DLD1 (cell line): ENCODE measurements at regions not wholly inside any gene's neighbourhood (a gene's known extent, or its start where the extent isn't known, plus 50 kb on each side); places are given as distances from the start of the nearest gene placed in this dataset.

Source experiments
- in situ Hi-C: cut with HindIII; loops from 2 replicates; pipeline ENCODE4 v1.10.0; 2017; ENCODE audit warnings: low sequenced_read_pairs

- in situ Hi-C loops, result no loop called here
Observed at GRCh38 chr18:7341581-7342337, 110.9 kb downstream of the LRRC30 start.

GRCh38 chr18:7349181-7349837 is 118.4 kb downstream of the LRRC30 start:
- in situ Hi-C loops, result no loop called here

GRCh38 chr18:7358989-7359726 is 128.3 kb downstream of the LRRC30 start:
- in situ Hi-C loops, result no loop called here

GRCh38 chr18:7360606-7361170 is 129.8 kb downstream of the LRRC30 start:
- in situ Hi-C loops, result loop anchor here (10.0 kb wide), 1 partner anchor 196 kb away; no protein-coding TSS in a partner anchor

- in situ Hi-C loops, result loop anchor here (10.0 kb wide), 1 partner anchor 199 kb away; no protein-coding TSS in a partner anchor
Observed at GRCh38 chr18:7363338-7363737, 132.4 kb downstream of the LRRC30 start.

GRCh38 chr18:7366597-7366996 is 135.7 kb downstream of the LRRC30 start:
- in situ Hi-C loops, result loop anchor here (10.0 kb wide), 1 partner anchor 202 kb away; no protein-coding TSS in a partner anchor

GRCh38 chr18:7367336-7367735 is 136.4 kb downstream of the LRRC30 start:
- in situ Hi-C loops, result loop anchor here (10.0 kb wide), 1 partner anchor 203 kb away; no protein-coding TSS in a partner anchor

GRCh38 chr18:7369006-7369405 is 138.1 kb downstream of the LRRC30 start:
- in situ Hi-C loops, result loop anchor here (10.0 kb wide), 1 partner anchor 204 kb away; no protein-coding TSS in a partner anchor

- in situ Hi-C loops, result no loop called here
Observed at GRCh38 chr18:7370375-7370774, 139.5 kb downstream of the LRRC30 start.

GRCh38 chr18:7370802-7371201 is 139.9 kb downstream of the LRRC30 start:
- in situ Hi-C loops, result no loop called here

GRCh38 chr18:7373441-7373840 is 142.6 kb downstream of the LRRC30 start:
- in situ Hi-C loops, result no loop called here

- in situ Hi-C loops, result no loop called here
Observed at GRCh38 chr18:7381307-7381706, 150.4 kb downstream of the LRRC30 start.

GRCh38 chr18:7382328-7383001 is 151.6 kb downstream of the LRRC30 start:
- in situ Hi-C loops, result no loop called here

- in situ Hi-C loops, result no loop called here
Observed at GRCh38 chr18:7383002-7383980, 152.4 kb downstream of the LRRC30 start.

GRCh38 chr18:7388741-7389140 is 157.9 kb downstream of the LRRC30 start:
- in situ Hi-C loops, result no loop called here

- in situ Hi-C loops, result no loop called here
Observed at GRCh38 chr18:7390731-7391492, 160.0 kb downstream of the LRRC30 start.

- in situ Hi-C loops, result no loop called here
Observed at GRCh38 chr18:7393080-7393479, 162.2 kb downstream of the LRRC30 start.

GRCh38 chr18:7394050-7394659 is 163.3 kb downstream of the LRRC30 start:
- in situ Hi-C loops, result no loop called here
